SU-DHL-6 (cell line): ENCODE measurements at regions not wholly inside any gene's neighbourhood (a gene's known extent, or its start where the extent isn't known, plus 50 kb on each side); places are given as distances from the start of the nearest gene placed in this dataset.

Experiments
- EZH2phosphoT487 ChIP-seq: fragments of 200-600 bp; sonication (generic), shearing (Covaris generic); conservative IDR thresholded peaks from 2 replicates; pipeline ENCODE4 v1.6.1; 2018; ENCODE audit warnings: mild to moderate bottlenecking, antibody characterized with exemption, low read length, moderate library complexity, mixed read lengths
- TF ChIP-seq, protein P1 (sequence below): fragments of 200-600 bp; sonication (generic); IDR thresholded peaks from one replicate; pipeline ENCODE4 v1.5.1; 2017; ENCODE audit warnings: antibody characterized with exemption, mild to moderate bottlenecking, low read length, moderate library complexity; ENCODE audit not compliant: insufficient read depth, poor library complexity, severe bottlenecking

GRCh38 chr3:38978729-38979128, 73.0 kb downstream of the SCN11A start:
- TF ChIP-seq, protein P1, sequence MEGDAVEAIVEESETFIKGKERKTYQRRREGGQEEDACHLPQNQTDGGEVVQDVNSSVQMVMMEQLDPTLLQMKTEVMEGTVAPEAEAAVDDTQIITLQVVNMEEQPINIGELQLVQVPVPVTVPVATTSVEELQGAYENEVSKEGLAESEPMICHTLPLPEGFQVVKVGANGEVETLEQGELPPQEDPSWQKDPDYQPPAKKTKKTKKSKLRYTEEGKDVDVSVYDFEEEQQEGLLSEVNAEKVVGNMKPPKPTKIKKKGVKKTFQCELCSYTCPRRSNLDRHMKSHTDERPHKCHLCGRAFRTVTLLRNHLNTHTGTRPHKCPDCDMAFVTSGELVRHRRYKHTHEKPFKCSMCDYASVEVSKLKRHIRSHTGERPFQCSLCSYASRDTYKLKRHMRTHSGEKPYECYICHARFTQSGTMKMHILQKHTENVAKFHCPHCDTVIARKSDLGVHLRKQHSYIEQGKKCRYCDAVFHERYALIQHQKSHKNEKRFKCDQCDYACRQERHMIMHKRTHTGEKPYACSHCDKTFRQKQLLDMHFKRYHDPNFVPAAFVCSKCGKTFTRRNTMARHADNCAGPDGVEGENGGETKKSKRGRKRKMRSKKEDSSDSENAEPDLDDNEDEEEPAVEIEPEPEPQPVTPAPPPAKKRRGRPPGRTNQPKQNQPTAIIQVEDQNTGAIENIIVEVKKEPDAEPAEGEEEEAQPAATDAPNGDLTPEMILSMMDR = no peak
- TF ChIP-seq EZH2phosphoT487 = no peak
